ENCODE measurements at regions not wholly inside any gene's neighbourhood (a gene's known extent, or its start where the extent isn't known, plus 50 kb on each side); places are given as distances from the start of the nearest gene placed in this dataset.

- no peak for TF ChIP-seq THAP8 (CRISPR knock-in tag; IDR thresholded peaks at IDR 0.05; ENCODE audit: borderline replicate concordance)
- peak; percentile 27; the same call in 1 of the 2 replicates for TF ChIP-seq ZNF12 (CRISPR knock-in tag; IDR thresholded peaks at IDR 0.05)
- TF ChIP-seq ELF1 (CRISPR knock-in tag; IDR thresholded peaks at IDR 0.05) = no peak
- no peak for TF ChIP-seq ZNF652 (CRISPR knock-in tag; IDR thresholded peaks at IDR 0.05; ENCODE audit: borderline replicate concordance, low read depth)
- TF ChIP-seq NCOA5 (CRISPR knock-in tag; IDR thresholded peaks at IDR 0.05) = no peak
- no peak for TF ChIP-seq ZFP41 (CRISPR knock-in tag; IDR thresholded peaks at IDR 0.05; ENCODE audit: borderline replicate concordance)
- no peak for TF ChIP-seq MED13 (CRISPR knock-in tag; IDR thresholded peaks at IDR 0.05)
- no peak for TF ChIP-seq CC2D1A (CRISPR knock-in tag; IDR thresholded peaks at IDR 0.05)
- TF ChIP-seq ZNF768 (CRISPR knock-in tag; IDR thresholded peaks at IDR 0.05) = no peak
- TF ChIP-seq PCBP1 (IDR thresholded peaks at IDR 0.05; ENCODE audit: borderline replicate concordance, low read depth, low read length) = no peak
- no peak for TF ChIP-seq RFXANK (CRISPR knock-in tag; IDR thresholded peaks at IDR 0.05)
- TF ChIP-seq ZBTB44 (CRISPR knock-in tag; IDR thresholded peaks at IDR 0.05) = no peak
- no peak for TF ChIP-seq TBP (CRISPR knock-in tag; IDR thresholded peaks at IDR 0.05)
- no peak for TF ChIP-seq TAF1 (CRISPR knock-in tag; IDR thresholded peaks at IDR 0.05)
- no peak for TF ChIP-seq MAF1 (CRISPR knock-in tag; IDR thresholded peaks at IDR 0.05; ENCODE audit: borderline replicate concordance)
- TF ChIP-seq SNAPC4 (CRISPR knock-in tag; IDR thresholded peaks at IDR 0.05) = no peak
- TF ChIP-seq ZBED4 (CRISPR knock-in tag; IDR thresholded peaks at IDR 0.05; ENCODE audit: borderline replicate concordance) = peak; percentile 62; the same call in 1 of the 2 replicates
- no peak for TF ChIP-seq ZNF577 (CRISPR knock-in tag; IDR thresholded peaks at IDR 0.05; ENCODE audit: borderline replicate concordance, low read depth)
- no peak for TF ChIP-seq E2F5 (CRISPR knock-in tag; conservative IDR thresholded peaks at IDR 0.05)
These were observed 178.5 kb upstream of the DAAM1 start (continued) for GRCh38 chr14:59009967-59010366.

Data from HepG2 (cell line).